ENCODE measurements at regions not wholly inside any gene's neighbourhood (a gene's known extent, or its start where the extent isn't known, plus 50 kb on each side); places are given as distances from the start of the nearest gene placed in this dataset.

- TF ChIP-seq BRCA1 (IDR thresholded peaks at IDR 0.05; ENCODE audit: low read depth, low read length) = no peak
- TF ChIP-seq HDAC6 (IDR thresholded peaks at IDR 0.05; ENCODE audit: low read depth, low read length) = no peak
- no peak for TF ChIP-seq TAF1 (IDR thresholded peaks at IDR 0.05; ENCODE audit: low read depth, low read length)
- no peak for TF ChIP-seq RAD21 (IDR thresholded peaks at IDR 0.05 in 1 of 2, conservative IDR thresholded peaks at IDR 0.05 in 1 of 2; ENCODE audit: low read depth in 2 of 2, low read length in 2 of 2)
- no peak for TF ChIP-seq EZH2 (IDR thresholded peaks at IDR 0.05; ENCODE audit: low read depth, low read length, severe bottlenecking)
- no peak for TF ChIP-seq FOSL1 (IDR thresholded peaks at IDR 0.05; ENCODE audit: insufficient read depth, low read depth, low read length)
- TF ChIP-seq KDM4A (IDR thresholded peaks at IDR 0.05; ENCODE audit: low read depth, low read length, severe bottlenecking) = no peak
- TF ChIP-seq RFX5 (IDR thresholded peaks at IDR 0.05; ENCODE audit: borderline replicate concordance, low read depth, low read length) = no peak
Observed at GRCh38 chr2:209230560-209230959, 193.3 kb upstream of the MAP2 start (continued).
